ENCODE measurements at regions not wholly inside any gene's neighbourhood (a gene's known extent, or its start where the extent isn't known, plus 50 kb on each side); places are given as distances from the start of the nearest gene placed in this dataset.

DNA sequence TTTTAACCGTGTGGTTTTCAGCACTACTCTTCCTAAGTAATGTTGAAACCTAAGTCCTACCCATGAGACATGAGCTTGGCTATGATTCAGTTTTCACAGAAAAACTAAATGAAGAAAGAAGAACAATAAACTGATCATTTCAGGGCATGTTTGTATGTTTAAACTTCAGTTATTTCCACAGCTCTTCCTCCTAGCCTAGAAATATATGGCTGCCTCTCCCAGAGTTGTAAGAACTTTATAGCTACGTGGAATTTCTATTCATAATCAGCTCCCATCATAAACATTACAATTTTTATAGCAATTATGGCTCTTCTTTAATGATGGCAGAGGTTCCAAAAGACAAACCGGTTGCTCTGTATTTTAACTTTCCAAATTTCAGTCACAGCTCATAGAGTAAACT is 314.7 kb upstream of the ADAMTSL1 start:
- no peak for DNase-seq

DNA sequence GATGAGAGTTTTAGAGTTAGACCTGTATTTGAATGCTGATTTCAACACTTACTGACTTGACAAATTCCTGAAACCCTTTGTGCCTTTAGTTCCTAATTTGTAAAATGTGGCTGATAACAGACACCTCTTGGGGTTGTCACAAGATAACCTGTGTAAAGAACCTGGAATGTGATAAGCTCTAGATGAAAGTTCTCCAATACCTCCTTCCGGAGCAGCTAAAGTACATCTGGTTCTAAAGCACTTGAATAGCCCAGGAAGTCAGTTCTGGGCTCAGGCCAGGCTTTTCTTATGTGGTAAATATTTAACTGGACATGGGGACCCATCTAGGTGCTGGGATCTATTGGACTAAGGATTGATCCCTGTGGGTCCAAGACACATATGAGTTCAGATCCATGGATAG is 310.8 kb upstream of the ADAMTSL1 start:
- DNase-seq = no peak

DNA sequence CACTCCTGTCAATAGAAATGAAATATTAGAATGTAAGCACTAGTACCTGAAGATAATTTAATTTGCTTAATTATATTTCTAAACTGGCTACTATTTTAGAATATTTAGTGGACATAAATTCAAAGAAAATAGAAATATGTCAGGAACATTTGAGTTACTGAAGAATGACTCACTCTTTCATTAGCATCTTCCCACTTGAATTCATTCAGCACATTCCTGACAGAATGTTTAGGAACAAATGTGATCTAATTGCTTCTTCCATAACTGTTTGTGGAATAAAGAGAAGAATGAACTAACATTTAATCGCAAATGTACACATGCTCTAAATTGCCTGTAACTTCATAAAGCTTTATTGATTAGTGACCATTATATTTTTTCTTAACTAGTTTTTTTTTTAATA is 306.2 kb upstream of the ADAMTSL1 start:
- no peak for DNase-seq

DNA sequence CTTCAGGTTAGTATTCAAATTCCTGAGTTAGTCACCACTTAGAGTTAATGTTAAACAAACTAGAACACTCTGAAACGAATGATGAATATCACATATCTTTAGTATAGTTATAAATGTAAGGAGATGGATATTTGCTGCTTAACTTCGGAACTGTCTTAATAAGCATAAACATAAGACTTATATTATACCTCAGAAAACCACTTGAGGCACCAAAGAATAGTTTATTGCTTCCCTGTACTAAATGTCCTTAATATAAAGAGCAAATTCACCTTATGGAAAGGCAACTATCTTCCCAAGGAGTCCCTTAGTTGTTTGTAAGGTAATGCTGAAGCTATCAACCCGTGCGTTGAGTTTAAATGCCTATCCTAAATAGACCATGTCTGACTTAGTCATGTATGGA is 300.0 kb upstream of the ADAMTSL1 start:
- DNase-seq = no peak

DNA sequence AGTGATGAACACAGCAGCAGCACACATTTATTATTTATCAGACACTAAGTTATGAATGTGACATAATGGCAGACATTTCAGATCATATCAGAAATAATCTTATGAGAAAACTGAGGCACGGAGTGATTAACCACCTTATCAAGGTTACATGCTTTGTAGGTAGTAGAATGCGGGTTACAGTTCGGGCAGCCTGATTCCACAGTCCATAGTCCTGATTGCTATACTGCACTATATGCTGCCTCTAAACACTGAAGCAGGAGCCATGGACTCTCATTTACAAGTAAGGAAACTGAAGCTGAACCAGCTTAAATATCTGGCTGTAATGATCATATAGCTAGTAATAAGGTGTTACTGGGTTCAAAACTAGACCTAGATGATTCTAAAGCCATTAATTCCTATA is 291.3 kb upstream of the ADAMTSL1 start:
- DNase-seq = no peak

DNA sequence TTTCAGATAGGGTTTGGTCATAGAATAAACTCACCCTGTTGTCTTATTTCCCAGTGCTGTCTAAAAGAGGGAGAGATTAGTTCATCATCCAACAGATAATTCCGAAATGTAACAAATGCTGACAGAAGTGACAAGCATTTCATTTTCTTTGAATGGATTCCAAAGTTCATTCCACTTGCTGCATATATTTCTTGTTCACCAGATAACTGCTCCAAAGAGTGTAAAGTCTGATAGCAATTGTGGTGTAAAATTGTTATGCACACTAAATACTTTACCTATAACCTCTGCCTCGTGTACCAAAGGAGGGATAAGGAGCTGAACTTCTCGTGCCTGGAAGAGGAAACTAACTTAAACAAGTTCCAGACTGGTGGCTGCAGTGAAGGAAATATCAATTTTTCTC is 290.0 kb upstream of the ADAMTSL1 start:
- DNase-seq = no peak

DNA sequence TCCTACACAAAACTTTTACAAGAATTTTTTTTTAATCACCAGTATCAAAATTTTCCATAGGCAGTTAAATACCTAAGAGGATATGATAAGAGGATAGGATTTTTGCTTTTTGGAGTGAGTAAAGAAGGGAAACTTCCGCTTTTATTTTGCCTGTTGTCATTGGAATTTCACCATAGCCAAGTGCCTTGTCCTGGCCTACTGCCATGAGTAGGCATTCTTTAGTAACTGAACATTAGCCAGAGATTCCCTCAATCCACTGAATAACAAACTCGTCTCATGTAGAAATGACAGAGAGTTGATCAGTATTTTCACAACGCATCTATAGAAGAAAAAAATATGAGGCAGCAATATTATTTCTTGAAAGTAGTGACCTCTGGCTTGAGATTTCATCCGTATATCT is 289.6 kb upstream of the ADAMTSL1 start:
- no peak for DNase-seq

DNA sequence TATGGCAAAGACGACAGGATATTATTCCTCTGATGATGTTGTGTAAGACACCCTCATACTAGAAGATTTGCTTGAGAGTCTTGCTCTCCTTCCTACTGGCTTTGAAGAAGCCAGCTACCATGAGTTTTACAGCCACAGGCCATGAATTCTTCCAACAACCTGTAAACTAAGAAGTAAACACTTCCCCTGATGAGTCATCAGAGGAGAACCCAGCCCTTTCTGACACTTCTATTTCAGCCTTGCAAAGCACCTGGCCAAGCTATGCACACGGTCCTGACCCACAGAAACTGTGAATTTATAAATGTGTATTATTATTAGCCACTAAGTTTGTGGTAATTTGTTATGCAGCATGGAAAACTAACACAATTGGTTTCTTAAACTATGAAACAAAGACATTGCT is 288.8 kb upstream of the ADAMTSL1 start:
- DNase-seq = no peak

DNA sequence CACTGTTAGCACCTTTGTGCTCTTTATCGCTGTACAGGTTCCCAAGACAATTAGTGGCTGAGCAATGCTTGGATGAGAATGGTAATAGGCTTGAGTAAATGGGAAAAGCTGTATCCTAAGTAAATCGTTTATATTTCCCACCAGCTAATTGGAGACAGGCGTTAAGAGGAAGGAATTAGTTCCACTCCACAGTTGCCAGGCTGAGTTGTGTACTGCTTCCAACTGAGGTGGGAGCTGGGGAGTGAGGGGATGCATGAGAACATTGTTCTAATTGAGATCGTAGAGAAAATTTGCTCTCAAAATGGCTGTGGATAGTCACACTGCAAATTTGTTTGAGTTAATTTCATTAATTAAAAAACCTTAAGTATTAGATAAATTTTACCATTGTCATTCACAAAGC is 285.0 kb upstream of the ADAMTSL1 start:
- DNase-seq = no peak

DNA sequence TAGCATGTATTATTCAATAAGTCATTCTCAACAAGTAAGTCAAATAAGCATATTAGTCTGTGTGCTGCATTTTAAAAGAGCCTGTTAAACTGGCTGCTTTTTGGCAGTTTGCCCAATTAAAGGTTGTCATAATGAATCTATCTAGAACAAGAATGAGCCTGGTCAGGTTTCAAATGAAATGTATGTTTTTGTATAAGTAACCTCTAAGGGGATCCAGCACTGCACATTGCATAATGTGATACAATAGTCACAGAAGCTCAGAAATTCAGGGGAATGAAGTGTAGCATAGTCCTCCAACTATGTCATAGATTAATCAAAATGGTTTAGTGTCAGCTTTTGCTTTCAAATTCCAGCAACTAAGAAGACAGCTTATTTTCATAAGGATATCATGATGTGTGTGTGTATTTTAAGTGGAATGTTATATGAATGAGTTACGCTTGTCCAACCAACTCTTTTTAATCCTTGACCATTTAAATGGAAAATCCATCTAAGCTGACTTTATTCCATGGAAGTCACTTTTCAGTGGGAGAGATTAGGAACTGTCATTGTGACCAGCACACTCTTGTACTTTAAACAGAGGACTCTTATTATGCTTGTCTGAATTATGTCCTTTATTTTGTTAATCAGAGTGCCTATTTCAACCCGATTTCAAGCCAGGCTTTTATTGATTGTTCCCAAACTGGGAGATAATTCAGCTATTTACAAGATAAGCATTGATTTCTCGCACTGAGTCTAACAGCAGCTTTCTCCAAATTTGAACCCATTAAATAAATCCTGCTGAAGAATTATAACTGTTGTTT is 283.9 kb upstream of the ADAMTSL1 start:
- no peak for DNase-seq

DNA sequence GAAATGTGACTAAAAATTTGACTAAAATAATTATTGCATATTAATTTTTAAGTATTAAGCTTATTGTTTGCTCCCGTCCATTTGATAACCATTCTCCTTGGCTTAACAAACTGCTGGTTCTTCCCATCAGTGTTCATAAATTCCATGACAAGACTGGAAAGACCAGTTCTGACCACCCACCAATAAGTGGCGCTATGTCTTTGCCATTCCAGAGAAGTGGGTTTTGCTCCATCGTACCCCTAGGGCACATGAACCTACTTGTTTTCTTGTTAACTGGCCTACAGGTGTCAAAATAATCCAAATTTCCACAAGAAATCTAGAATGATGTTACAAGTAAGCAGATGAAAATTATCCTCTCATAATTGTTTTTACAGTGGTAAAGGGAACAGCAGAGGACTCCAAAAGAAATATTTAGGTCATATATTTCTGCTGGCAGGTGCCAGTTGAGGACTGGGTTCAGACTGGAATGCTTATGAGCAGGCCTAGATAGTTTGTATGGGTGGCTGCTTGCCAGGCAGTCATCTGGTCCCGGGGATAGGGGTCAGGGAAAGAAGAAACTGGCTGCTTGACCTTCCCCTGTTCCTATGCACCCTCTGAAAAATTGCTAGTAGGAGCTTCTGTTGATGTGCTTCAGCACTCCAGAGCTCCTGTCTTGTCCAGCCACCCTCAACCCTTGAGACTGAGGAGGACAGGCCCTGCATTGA is 283.1 kb upstream of the ADAMTSL1 start:
- DNase-seq = no peak

DNA sequence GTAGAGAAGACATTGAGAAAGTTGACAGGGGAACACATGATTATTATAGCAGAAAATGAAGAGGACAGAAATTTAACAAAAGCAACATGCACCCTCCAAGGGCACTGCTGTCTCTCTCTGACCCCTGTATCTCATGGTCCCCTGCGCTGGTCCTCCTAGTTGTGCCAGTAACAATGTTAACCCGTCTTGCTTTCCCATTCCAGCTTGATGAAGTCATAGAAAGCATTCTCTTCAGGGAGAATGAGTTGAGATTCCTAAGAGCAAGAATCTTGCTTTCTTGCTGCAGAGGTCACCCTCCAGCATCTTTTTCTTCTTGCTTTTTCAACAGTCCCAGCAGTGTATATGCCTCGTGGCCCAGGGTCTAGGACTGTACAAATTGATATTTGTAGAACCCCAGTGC is 279.6 kb upstream of the ADAMTSL1 start:
- DNase-seq = no peak

DNA sequence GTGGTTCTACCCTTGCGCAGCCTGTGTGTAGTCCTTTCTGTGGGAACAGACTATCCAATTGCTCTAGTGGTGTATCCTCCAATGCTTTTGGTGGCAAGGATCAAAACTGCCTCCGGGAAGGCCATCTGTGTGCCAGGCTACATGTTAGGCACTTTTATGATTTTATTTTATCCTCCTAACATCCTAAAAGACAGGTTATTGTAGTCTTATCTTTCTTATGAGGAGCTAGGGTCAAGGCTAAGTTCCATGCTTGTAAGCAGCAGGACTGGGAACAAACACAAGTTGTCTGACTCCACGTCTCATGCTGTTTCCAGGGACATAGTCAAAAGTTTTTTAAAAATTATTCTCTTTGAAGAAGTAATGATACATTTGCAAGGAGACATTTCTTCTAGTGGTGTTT is 278.7 kb upstream of the ADAMTSL1 start:
- DNase-seq = no peak

DNA sequence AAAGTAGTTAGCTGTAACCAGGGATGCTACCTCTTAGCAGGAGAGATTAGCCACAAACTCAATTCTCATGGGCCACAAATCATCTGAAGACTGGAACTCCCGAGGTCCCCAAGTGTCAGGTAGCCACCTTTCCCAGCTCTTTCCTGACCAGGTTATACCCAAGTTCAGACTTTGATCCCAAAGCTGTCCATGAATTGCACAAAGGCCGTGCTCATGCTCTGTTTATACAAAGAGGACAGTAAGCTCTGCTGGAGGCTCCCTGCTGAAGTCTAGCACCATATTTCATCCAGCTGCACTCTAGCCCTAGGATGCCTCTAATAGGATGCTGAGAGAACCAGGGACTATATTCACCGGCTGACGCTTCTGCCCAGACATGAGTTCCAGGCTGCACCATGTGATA is 271.0 kb upstream of the ADAMTSL1 start:
- DNase-seq = no peak

DNA sequence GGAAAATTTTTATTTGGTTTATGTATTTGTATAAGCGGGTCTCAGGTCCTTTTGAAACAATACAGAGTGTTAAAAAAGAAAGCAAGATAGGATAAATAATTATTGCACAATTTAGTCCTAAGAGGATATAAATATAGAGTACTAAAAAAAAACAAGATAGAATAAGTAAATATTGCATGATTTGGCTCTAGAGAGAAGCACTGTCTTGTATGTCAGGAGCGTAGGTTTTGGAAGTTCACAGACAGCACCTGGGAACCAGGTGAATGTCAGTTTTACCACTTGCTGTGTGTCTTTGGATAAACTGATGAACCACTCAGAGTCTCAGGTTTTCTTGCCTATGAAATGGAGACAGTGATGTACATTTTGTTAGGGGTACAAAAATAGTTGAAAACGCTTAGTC is 266.2 kb upstream of the ADAMTSL1 start:
- DNase-seq = no peak

DNA sequence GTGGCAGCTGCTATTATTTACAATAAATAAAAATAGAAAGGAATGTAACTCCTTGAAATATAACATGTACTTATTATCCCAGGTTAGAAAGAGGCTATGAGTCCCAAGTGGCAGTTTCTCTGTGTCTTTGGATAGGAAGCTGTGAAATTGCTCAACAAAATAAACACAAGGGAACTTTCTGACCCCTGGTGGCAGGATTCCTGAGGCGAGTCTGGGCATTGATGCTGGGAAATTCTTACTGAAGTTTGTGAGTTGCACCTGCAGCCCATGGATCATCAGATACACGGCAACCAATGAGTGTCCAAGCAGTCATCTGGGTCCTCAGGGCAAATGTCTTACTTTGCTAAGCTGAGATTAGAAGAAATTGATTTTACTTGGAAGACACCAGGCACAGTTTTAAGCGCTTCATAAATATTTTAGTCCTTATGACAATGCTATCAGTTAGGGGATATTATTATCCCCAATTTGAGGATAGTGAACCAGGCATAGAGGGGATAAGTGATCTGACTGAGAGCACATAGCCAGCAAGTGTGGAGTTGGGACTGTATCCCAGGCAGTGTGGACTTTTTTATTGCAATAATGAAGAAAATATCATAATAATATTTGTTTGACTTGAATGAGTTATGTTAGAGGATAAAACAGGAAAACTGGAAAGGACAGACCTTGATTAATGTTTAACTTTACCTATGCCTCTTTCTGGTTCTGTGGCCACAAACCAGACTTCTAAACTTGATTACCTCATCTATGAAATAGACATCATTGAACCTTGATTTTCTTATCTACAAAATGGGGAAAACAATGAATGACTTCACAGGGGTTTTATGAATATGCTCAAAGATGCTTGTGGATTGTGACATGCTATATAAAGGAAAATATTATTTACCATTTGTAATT is 265.5 kb upstream of the ADAMTSL1 start:
- DNase-seq = no peak

DNA sequence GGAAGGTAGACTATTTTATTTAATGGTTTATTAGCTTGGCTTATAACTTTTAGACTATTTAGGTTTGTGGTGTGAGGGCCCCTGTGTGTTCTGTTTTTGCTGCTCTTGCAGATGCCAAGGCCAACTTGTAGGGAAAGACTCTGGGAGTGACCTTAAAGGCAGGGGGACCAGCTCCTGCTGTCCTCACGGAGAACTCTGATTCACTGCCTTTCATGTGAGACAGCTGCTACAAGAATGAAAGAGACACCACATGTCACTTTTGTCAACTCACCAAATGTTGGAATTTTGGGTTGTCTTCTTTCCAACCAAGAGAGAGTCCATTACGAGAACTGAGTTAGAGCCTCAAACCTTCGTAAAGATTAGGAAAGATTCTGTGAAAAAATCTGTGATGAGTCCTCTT is 258.3 kb upstream of the ADAMTSL1 start:
- no peak for DNase-seq

DNA sequence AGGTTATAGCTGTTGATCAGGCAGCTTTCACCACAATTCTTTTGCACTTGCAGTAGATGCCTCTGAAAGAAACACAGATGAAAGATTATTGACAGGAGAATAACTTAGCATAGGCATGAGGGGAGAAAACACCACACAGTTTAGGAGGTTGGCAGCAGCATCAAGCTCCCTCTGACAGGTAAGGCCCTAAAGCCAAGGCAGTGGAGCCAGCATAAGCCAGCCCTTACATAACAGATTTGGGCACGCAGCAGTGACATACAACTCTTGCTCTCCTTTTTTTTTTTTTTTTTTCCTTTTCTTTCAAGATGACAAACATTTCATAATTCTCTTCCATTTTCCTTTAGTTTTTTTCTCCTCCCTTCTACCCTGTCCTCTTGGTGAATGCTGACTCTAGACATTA is 257.6 kb upstream of the ADAMTSL1 start:
- no peak for DNase-seq

DNA sequence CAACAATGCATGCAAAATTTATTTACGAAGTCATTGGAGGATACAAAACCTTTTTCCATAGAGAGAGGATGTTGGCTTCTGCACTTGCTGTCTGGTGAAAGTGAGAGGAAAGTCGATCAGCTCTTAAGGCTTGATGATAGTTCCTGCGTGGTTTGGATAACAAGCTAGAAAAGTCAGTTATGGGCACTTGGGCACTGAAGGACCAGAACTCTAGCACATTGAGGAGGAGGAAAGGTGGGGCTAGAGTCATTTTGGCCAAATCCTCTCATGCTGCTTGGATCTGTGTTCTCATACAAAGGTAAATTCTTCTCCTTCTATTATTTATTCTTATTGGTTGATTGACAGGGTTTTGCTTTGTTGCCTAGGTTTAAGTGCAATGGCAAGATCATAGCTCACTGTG is 245.9 kb upstream of the ADAMTSL1 start:
- DNase-seq = no peak

DNA sequence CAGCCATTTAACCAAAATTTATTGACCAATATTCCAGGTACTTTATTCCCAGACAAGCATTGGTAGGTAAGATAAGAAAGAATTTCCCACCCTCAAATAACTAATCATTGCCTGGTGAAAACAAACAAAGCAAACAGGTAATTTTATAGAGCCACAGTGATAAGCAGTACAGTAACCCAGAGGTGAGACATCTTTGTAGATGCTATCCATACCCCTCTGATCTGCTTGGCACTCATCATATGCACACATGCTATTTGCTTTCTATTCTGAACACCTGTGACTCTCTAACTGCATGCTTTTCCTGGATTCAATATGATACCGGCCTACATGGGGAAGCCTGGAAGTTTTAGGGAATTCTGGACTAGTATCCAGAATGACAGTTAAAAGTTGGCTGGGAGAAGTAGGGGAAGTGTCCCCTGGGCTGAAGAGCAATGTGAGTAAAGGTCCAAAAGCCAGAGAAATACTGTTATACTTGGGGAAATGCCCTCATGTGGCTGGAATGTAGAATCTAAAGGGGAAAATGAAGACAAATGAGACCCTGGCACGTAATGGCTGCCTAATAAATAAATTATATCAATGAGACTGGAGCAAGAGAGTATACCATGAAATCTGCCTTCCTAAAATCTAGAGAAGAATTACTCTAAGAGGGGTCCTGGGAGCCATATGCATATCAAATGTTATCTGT is 243.8 kb upstream of the ADAMTSL1 start:
- no peak for DNase-seq

DNA sequence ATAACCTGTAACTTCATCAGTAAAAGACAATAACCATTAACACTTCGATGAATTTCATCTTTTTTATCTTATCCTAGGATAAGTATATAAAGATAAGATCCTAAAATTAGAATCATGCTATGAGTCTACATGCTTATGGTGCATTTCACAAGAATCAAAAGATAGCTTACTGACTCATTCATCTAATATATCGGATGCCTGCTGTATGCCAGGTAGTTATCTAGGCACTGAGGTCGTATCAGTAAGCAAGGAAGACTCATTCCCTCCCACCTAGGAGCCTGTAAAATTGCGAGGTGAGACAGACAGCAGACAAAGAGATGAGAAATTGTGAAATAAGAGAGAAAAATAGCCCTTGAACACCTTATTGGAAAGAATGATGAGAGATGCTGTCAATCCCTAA is 240.6 kb upstream of the ADAMTSL1 start:
- no peak for DNase-seq

DNA sequence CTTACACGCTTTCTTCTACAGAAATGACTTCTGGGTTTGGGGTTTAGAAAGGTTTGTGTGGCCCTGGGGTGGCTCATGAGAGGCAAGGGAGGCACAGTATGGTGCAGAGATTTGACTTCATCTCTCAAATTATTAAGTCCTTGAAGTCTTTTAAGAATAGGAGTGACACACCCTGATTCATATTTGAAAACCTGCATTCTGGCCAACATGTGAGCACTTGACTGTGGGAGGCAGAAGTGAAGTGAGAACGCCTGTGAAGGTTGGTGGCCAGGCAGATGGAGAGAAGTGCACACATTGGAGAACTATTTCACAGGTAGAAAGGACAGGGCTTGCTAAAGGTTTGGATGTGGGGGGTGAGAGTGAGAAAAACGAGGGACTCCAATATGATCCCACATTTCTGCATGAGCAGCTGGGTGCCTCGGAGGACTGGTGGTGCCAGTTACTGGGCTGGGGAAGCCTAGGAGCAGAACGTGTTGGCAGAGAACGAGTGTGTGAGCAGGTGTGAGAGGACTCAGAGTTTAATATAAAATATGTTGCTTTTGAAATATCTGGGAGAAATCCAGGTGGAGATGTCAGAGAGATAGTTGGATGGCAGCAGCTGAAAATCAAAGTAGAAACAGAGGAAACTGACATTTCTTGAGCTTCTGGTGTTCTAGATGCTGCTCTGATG is 240.0 kb upstream of the ADAMTSL1 start:
- DNase-seq = no peak

Data from T-helper 1 cell (primary cell).